Adrenal gland (tissue), 5 donors: ENCODE measurements at regions not wholly inside any gene's neighbourhood (a gene's known extent, or its start where the extent isn't known, plus 50 kb on each side); places are given as distances from the start of the nearest gene placed in this dataset.

Experiments used
- CTCF ChIP-seq, 6 experiments: fragments of 450-650 bp in 4 of 6; fragments of 200-600 bp in 2 of 6; sonication (generic) in 1 of 6; IDR thresholded peaks; 1 replicate in 5 of 6; 2 replicates in 1 of 6; pipeline versions ENCODE4 v1.5.1 to v1.8.0; 2016 to 2021; ENCODE audit warnings: antibody characterized with exemption in 6 of 6, mild to moderate bottlenecking in 2 of 6, moderate library complexity in 1 of 6
- POLR2A ChIP-seq, 2 donors: fragments of 450-650 bp; IDR thresholded peaks; one replicate each; pipeline ENCODE4 v1.6.1; 2017; ENCODE audit warnings: antibody characterized with exemption in 2 of 2, mild to moderate bottlenecking in 2 of 2, moderate library complexity in 1 of 2
- donor health status: DM: no; HTN: no; CAD: no.

GRCh38 chr4:64146030-64146429, 263.2 kb downstream of the TECRL start:
- TF ChIP-seq POLR2A (IDR thresholded peaks at IDR 0.05): no peak
- no peak for TF ChIP-seq CTCF (IDR thresholded peaks at IDR 0.05)
